Epithelial cell of proximal tubule (primary cell): ENCODE measurements at regions not wholly inside any gene's neighbourhood (a gene's known extent, or its start where the extent isn't known, plus 50 kb on each side); places are given as distances from the start of the nearest gene placed in this dataset.

ENCODE experiments used
- DNase-seq: peaks from one replicate; pipeline ENCODE4 v3.0.0-alpha.2; 2011; ENCODE audit warnings: low read depth
- H3K4me3 ChIP-seq: 2 replicates; pipeline ENCODE4 v1.5.1; 2011; ENCODE audit warnings: low read depth, mild to moderate bottlenecking, low read length
- CTCF ChIP-seq: conservative IDR thresholded peaks from 2 replicates; pipeline ENCODE4 v1.5.1; 2012; ENCODE audit warnings: low read depth, mild to moderate bottlenecking, low read length

GRCh38 chr13:68304286-68304893 is 1074.3 kb upstream of the PCDH9 start:
- no peak overlapping the region for H3K4me3 ChIP-seq
- peak; percentile 79 for TF ChIP-seq CTCF
- no peak for DNase-seq

- TF ChIP-seq CTCF: no peak
- no peak overlapping the region for H3K4me3 ChIP-seq
- no peak for DNase-seq
Measured at GRCh38 chr13:68293631-68294030, 1063.5 kb upstream of the PCDH9 start.

- TF ChIP-seq CTCF: no peak
- DNase-seq: no peak
- H3K4me3 ChIP-seq: no peak overlapping the region
Measured at GRCh38 chr13:68292601-68293000, 1062.5 kb upstream of the PCDH9 start.

GRCh38 chr13:68291595-68291994 is 1061.5 kb upstream of the PCDH9 start:
- H3K4me3 ChIP-seq: no peak overlapping the region
- DNase-seq: no peak
- no peak for TF ChIP-seq CTCF

- H3K4me3 ChIP-seq: no peak overlapping the region
- TF ChIP-seq CTCF: no peak
- DNase-seq: no peak
Measured at GRCh38 chr13:68275758-68276157, 1045.6 kb upstream of the PCDH9 start.

- no peak for TF ChIP-seq CTCF
- DNase-seq: no peak
Measured at GRCh38 chr13:68272652-68273051, 1042.5 kb upstream of the PCDH9 start.

GRCh38 chr13:68264692-68265091 is 1034.6 kb upstream of the PCDH9 start:
- DNase-seq: no peak
- no peak overlapping the region for H3K4me3 ChIP-seq
- TF ChIP-seq CTCF: no peak

More at GRCh38 chr13:68272652-68273051, 1042.5 kb upstream of the PCDH9 start:
- no peak overlapping the region for H3K4me3 ChIP-seq
